ENCODE measurements at regions not wholly inside any gene's neighbourhood (a gene's known extent, or its start where the extent isn't known, plus 50 kb on each side); places are given as distances from the start of the nearest gene placed in this dataset.

DNA sequence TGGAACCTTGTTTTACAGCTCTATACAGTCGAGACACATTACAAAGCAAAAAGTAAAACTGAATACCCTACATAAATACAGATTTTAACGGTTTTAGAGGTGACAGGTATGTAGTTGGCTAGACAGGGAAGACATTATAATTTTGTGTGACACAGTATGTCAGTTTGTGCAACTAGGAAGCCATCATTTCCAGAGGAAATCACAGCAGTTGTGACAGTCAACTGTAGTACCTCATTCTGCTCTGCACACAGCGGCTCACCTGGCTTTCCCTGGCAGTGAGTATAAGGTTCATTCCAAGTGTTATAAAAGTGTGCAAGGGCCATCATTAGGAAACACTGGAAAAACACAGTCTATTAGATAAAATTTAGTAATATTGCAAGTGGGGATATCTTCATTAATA is 501.6 kb upstream of the PHF14 start:
- no peak overlapping the region for H3K4me3 ChIP-seq (ENCODE audit: low read length)
- H3K36me3 ChIP-seq (replicated peaks; ENCODE audit: low read depth, low read length): no peaks in the 10 kb centered on the region
- H3K79me2 ChIP-seq (ENCODE audit: low read length): no peaks in the 10 kb centered on the region
- no peak overlapping the region for H3K9ac ChIP-seq (ENCODE audit: low read length)
- no peak overlapping the region for H3K4me2 ChIP-seq (ENCODE audit: low read length)
- no peaks in the 10 kb centered on the region for H4K20me1 ChIP-seq (ENCODE audit: insufficient read depth, low read length)
- H3K9me3 ChIP-seq (ENCODE audit: insufficient read depth, low read length): no peaks in the 10 kb centered on the region
- H3K4me1 ChIP-seq (ENCODE audit: low read length): peaks cover 13% of the 10 kb centered on the region
- TF ChIP-seq EZH2phosphoT487 (IDR thresholded peaks at IDR 0.05; ENCODE audit: low read depth): no peak
- TF ChIP-seq, protein P1, sequence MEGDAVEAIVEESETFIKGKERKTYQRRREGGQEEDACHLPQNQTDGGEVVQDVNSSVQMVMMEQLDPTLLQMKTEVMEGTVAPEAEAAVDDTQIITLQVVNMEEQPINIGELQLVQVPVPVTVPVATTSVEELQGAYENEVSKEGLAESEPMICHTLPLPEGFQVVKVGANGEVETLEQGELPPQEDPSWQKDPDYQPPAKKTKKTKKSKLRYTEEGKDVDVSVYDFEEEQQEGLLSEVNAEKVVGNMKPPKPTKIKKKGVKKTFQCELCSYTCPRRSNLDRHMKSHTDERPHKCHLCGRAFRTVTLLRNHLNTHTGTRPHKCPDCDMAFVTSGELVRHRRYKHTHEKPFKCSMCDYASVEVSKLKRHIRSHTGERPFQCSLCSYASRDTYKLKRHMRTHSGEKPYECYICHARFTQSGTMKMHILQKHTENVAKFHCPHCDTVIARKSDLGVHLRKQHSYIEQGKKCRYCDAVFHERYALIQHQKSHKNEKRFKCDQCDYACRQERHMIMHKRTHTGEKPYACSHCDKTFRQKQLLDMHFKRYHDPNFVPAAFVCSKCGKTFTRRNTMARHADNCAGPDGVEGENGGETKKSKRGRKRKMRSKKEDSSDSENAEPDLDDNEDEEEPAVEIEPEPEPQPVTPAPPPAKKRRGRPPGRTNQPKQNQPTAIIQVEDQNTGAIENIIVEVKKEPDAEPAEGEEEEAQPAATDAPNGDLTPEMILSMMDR (IDR thresholded peaks at IDR 0.05; ENCODE audit: low read depth, low read length): no peak
- H2AFZ ChIP-seq (ENCODE audit: low read depth, low read length): no peak overlapping the region
- H3K27ac ChIP-seq (ENCODE audit: low read length): no peak overlapping the region
- no peaks in the 10 kb centered on the region for H3K27me3 ChIP-seq (ENCODE audit: low read depth, low read length)

DNA sequence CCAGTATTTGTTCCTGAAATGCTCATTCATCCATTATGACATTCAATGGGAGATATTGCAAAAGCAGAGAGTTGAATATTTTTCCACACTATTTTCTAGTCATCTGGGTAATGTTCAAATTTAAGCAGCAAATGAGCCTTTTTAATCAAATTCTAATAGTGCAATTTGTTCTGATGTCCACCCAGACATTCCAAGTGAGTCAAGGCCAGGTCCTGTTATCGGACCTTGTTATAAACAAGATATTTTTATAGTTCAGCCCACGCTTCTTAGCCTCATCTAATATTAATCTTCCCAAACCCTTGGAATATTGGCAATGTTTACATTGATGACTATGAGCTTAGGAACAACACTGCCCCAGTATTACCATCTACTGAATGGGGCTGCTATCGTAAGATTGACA is 500.1 kb upstream of the PHF14 start:
- H3K9me3 ChIP-seq (ENCODE audit: insufficient read depth, low read length): no peaks in the 10 kb centered on the region
- no peak for TF ChIP-seq EZH2phosphoT487 (IDR thresholded peaks at IDR 0.05; ENCODE audit: low read depth)
- TF ChIP-seq, protein P1 (IDR thresholded peaks at IDR 0.05; ENCODE audit: low read depth, low read length): no peak
- no peak overlapping the region for H2AFZ ChIP-seq (ENCODE audit: low read depth, low read length)
- no peak overlapping the region for H3K9ac ChIP-seq (ENCODE audit: low read length)
- peaks cover 13% of the 10 kb centered on the region for H3K4me1 ChIP-seq (ENCODE audit: low read length)
- H3K27ac ChIP-seq (ENCODE audit: low read length): no peak overlapping the region
- H3K36me3 ChIP-seq (replicated peaks; ENCODE audit: low read depth, low read length): no peaks in the 10 kb centered on the region
- H3K4me3 ChIP-seq (ENCODE audit: low read length): no peak overlapping the region
- H3K79me2 ChIP-seq (ENCODE audit: low read length): no peaks in the 10 kb centered on the region
- H3K4me2 ChIP-seq (ENCODE audit: low read length): no peak overlapping the region
- no peaks in the 10 kb centered on the region for H3K27me3 ChIP-seq (ENCODE audit: low read depth, low read length)
- no peaks in the 10 kb centered on the region for H4K20me1 ChIP-seq (ENCODE audit: insufficient read depth, low read length)

DNA sequence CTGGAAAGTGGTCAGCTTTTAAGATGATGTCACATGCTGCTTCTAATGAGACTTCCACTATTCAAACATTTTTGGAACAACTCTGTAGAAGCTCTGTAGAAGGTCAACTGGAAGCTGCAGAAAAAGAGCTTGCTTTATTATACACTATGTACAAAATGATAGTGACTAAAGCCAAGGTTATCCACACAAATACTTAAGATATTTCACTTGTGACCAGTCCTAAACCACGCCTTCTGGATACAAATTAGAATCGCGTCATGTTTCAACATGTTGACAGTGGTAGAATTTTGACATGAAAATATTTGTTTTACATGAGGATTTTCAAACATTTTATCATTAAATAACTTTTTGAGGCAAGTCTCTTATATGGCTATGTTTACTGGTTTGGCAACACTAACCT is 499.6 kb upstream of the PHF14 start:
- Histone ChIP-seq H3K79me2 (ENCODE audit: low read length) (no peaks in the 10 kb centered on the region), H3K4me2 (ENCODE audit: low read length) (no peak overlapping the region), H2AFZ (ENCODE audit: low read depth, low read length) (no peak overlapping the region), H3K27me3 (ENCODE audit: low read depth, low read length) (no peaks in the 10 kb centered on the region), H3K4me1 (ENCODE audit: low read length) (peaks cover 13% of the 10 kb centered on the region), H3K9me3 (ENCODE audit: insufficient read depth, low read length) (no peaks in the 10 kb centered on the region), H3K4me3 (ENCODE audit: low read length) (no peak overlapping the region), H3K27ac (ENCODE audit: low read length) (no peak overlapping the region), H4K20me1 (ENCODE audit: insufficient read depth, low read length) (no peaks in the 10 kb centered on the region), H3K9ac (ENCODE audit: low read length) (no peak overlapping the region), H3K36me3 (replicated peaks; ENCODE audit: low read depth, low read length) (no peaks in the 10 kb centered on the region)
- TF ChIP-seq, protein P1 (IDR thresholded peaks at IDR 0.05; ENCODE audit: low read depth, low read length): no peak
- no peak for TF ChIP-seq EZH2phosphoT487 (IDR thresholded peaks at IDR 0.05; ENCODE audit: low read depth)

- Histone ChIP-seq H3K4me2 (ENCODE audit: low read length) (no peak overlapping the region), H3K27ac (ENCODE audit: low read length) (no peak overlapping the region), H3K4me1 (ENCODE audit: low read length) (peaks cover 7% of the 10 kb centered on the region), H3K9ac (ENCODE audit: low read length) (no peak overlapping the region), H4K20me1 (ENCODE audit: insufficient read depth, low read length) (no peaks in the 10 kb centered on the region), H3K27me3 (ENCODE audit: low read depth, low read length) (no peaks in the 10 kb centered on the region), H3K79me2 (ENCODE audit: low read length) (no peaks in the 10 kb centered on the region), H3K4me3 (ENCODE audit: low read length) (no peak overlapping the region), H3K9me3 (ENCODE audit: insufficient read depth, low read length) (no peaks in the 10 kb centered on the region), H2AFZ (ENCODE audit: low read depth, low read length) (no peak overlapping the region), H3K36me3 (replicated peaks; ENCODE audit: low read depth, low read length) (no peaks in the 10 kb centered on the region)
- TF ChIP-seq, protein P1 (IDR thresholded peaks at IDR 0.05; ENCODE audit: low read depth, low read length): no peak
- no peak for TF ChIP-seq EZH2phosphoT487 (IDR thresholded peaks at IDR 0.05; ENCODE audit: low read depth)
These were observed 497.6 kb upstream of the PHF14 start for GRCh38 chr7:10475940-10476641.

All from OCI-LY3 (cell line).